ENCODE measurements at regions not wholly inside any gene's neighbourhood (a gene's known extent, or its start where the extent isn't known, plus 50 kb on each side); places are given as distances from the start of the nearest gene placed in this dataset.

- TF ChIP-seq CTCF (conservative IDR thresholded peaks at IDR 0.05) (no peak), EZH2 (IDR thresholded peaks at IDR 0.05; ENCODE audit: low read depth) (no peak)
Measured at GRCh38 chr5:96283589-96283988, 149.5 kb downstream of the PCSK1 start.
